ENCODE measurements at regions not wholly inside any gene's neighbourhood (a gene's known extent, or its start where the extent isn't known, plus 50 kb on each side); places are given as distances from the start of the nearest gene placed in this dataset.

DNA sequence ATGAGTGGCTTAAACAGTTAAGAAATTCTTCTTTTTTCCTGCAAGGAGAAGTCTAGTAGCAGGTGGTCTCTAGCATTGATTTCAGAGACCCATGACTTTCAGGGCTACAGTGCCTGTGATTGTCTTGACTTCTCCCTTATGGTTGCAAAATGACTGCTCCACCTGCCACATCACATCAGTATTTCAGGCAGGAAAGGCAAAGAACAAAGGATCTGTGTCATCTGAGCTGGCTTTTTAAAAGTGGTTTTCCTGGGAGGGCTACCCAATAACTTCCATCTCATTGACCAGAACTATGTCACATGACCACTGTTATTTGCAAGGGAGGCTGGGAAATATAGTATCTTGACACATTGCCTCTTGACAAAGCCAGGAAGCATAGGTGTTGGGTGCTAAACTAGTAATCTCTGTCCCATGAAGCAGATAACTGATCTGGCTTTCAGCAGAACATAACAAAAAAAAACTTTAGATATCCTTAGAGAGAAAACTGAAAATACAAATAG lies 226.2 kb downstream of the DHX35 start:
- Histone ChIP-seq H3K9me2 (ENCODE audit: insufficient read depth) (no peaks in the 10 kb centered on the region), H2AFZ (no peak overlapping the region), H3K27ac (ENCODE audit: low read depth) (no peak overlapping the region), H3K4me1 (ENCODE audit: insufficient read depth) (no peaks in the 10 kb centered on the region), H3K36me3 (ENCODE audit: insufficient read depth) (no peaks in the 10 kb centered on the region), H4K20me1 (replicated peaks; ENCODE audit: insufficient read depth) (no peaks in the 10 kb centered on the region), H3F3A (replicated peaks; ENCODE audit: low read depth) (no peaks in the 10 kb centered on the region), H3K27me3 (ENCODE audit: insufficient read depth) (no peaks in the 10 kb centered on the region), H3K4me2 (no peak overlapping the region), H3K79me2 (replicated peaks; ENCODE audit: insufficient read depth) (no peaks in the 10 kb centered on the region), H3K4me3 (no peak overlapping the region)
- DNase-seq (ENCODE audit: low spot score), result no peak
- no peak for ATAC-seq
- Mint-ChIP-seq H3K36me3 (ENCODE audit: low read depth) (no peaks in the 10 kb centered on the region), H3K4me3 (no peak overlapping the region), H3K27ac (no peak overlapping the region), H3K4me1 (peaks cover 2% of the 10 kb centered on the region; the same call in 1 of the 3 replicates), H3K9me3 (peaks cover 16% of the 10 kb centered on the region), H3K27me3 (ENCODE audit: insufficient read depth, low read depth, poor library complexity) (no peaks in the 10 kb centered on the region)
- TF ChIP-seq, protein P1, sequence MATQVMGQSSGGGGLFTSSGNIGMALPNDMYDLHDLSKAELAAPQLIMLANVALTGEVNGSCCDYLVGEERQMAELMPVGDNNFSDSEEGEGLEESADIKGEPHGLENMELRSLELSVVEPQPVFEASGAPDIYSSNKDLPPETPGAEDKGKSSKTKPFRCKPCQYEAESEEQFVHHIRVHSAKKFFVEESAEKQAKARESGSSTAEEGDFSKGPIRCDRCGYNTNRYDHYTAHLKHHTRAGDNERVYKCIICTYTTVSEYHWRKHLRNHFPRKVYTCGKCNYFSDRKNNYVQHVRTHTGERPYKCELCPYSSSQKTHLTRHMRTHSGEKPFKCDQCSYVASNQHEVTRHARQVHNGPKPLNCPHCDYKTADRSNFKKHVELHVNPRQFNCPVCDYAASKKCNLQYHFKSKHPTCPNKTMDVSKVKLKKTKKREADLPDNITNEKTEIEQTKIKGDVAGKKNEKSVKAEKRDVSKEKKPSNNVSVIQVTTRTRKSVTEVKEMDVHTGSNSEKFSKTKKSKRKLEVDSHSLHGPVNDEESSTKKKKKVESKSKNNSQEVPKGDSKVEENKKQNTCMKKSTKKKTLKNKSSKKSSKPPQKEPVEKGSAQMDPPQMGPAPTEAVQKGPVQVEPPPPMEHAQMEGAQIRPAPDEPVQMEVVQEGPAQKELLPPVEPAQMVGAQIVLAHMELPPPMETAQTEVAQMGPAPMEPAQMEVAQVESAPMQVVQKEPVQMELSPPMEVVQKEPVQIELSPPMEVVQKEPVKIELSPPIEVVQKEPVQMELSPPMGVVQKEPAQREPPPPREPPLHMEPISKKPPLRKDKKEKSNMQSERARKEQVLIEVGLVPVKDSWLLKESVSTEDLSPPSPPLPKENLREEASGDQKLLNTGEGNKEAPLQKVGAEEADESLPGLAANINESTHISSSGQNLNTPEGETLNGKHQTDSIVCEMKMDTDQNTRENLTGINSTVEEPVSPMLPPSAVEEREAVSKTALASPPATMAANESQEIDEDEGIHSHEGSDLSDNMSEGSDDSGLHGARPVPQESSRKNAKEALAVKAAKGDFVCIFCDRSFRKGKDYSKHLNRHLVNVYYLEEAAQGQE (IDR thresholded peaks at IDR 0.05; ENCODE audit: unreplicated experiment), result no peak
- TF ChIP-seq EZH2phosphoT487 (IDR thresholded peaks at IDR 0.05; ENCODE audit: unreplicated experiment), result no peak
- TF ChIP-seq, protein P2, sequence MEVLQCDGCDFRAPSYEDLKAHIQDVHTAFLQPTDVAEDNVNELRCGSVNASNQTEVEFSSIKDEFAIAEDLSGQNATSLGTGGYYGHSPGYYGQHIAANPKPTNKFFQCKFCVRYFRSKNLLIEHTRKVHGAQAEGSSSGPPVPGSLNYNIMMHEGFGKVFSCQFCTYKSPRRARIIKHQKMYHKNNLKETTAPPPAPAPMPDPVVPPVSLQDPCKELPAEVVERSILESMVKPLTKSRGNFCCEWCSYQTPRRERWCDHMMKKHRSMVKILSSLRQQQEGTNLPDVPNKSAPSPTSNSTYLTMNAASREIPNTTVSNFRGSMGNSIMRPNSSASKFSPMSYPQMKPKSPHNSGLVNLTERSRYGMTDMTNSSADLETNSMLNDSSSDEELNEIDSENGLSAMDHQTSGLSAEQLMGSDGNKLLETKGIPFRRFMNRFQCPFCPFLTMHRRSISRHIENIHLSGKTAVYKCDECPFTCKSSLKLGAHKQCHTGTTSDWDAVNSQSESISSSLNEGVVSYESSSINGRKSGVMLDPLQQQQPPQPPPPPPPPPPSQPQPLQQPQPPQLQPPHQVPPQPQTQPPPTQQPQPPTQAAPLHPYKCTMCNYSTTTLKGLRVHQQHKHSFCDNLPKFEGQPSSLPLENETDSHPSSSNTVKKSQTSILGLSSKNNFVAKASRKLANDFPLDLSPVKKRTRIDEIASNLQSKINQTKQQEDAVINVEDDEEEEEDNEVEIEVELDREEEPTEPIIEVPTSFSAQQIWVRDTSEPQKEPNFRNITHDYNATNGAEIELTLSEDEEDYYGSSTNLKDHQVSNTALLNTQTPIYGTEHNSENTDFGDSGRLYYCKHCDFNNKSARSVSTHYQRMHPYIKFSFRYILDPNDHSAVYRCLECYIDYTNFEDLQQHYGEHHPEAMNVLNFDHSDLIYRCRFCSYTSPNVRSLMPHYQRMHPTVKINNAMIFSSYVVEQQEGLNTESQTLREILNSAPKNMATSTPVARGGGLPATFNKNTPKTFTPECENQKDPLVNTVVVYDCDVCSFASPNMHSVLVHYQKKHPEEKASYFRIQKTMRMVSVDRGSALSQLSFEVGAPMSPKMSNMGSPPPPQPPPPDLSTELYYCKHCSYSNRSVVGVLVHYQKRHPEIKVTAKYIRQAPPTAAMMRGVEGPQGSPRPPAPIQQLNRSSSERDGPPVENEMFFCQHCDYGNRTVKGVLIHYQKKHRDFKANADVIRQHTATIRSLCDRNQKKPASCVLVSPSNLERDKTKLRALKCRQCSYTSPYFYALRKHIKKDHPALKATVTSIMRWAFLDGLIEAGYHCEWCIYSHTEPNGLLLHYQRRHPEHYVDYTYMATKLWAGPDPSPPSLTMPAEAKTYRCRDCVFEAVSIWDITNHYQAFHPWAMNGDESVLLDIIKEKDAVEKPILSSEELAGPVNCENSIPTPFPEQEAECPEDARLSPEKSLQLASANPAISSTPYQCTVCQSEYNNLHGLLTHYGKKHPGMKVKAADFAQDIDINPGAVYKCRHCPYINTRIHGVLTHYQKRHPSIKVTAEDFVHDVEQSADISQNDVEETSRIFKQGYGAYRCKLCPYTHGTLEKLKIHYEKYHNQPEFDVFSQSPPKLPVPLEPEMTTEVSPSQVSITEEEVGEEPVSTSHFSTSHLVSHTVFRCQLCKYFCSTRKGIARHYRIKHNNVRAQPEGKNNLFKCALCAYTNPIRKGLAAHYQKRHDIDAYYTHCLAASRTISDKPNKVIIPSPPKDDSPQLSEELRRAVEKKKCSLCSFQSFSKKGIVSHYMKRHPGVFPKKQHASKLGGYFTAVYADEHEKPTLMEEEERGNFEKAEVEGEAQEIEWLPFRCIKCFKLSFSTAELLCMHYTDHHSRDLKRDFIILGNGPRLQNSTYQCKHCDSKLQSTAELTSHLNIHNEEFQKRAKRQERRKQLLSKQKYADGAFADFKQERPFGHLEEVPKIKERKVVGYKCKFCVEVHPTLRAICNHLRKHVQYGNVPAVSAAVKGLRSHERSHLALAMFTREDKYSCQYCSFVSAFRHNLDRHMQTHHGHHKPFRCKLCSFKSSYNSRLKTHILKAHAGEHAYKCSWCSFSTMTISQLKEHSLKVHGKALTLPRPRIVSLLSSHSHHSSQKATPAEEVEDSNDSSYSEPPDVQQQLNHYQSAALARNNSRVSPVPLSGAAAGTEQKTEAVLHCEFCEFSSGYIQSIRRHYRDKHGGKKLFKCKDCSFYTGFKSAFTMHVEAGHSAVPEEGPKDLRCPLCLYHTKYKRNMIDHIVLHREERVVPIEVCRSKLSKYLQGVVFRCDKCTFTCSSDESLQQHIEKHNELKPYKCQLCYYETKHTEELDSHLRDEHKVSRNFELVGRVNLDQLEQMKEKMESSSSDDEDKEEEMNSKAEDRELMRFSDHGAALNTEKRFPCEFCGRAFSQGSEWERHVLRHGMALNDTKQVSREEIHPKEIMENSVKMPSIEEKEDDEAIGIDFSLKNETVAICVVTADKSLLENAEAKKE (CRISPR knock-in tag; IDR thresholded peaks at IDR 0.05), result no peak
- TF ChIP-seq STAT1 (IDR thresholded peaks at IDR 0.05; ENCODE audit: unreplicated experiment), result no peak
- no peak for TF ChIP-seq ZNF331 (CRISPR knock-in tag; IDR thresholded peaks at IDR 0.05; ENCODE audit: low read depth)
- no peak for TF ChIP-seq NANOG (IDR thresholded peaks at IDR 0.05; ENCODE audit: borderline replicate concordance)
- no peak for TF ChIP-seq ZNF114 (CRISPR knock-in tag; IDR thresholded peaks at IDR 0.05)
- TF ChIP-seq CREB1 (CRISPR knock-in tag; IDR thresholded peaks at IDR 0.05; ENCODE audit: low read depth), result no peak
- no peak for TF ChIP-seq POLR2AphosphoS5 (IDR thresholded peaks at IDR 0.05; ENCODE audit: low read depth)
- TF ChIP-seq, protein P3, sequence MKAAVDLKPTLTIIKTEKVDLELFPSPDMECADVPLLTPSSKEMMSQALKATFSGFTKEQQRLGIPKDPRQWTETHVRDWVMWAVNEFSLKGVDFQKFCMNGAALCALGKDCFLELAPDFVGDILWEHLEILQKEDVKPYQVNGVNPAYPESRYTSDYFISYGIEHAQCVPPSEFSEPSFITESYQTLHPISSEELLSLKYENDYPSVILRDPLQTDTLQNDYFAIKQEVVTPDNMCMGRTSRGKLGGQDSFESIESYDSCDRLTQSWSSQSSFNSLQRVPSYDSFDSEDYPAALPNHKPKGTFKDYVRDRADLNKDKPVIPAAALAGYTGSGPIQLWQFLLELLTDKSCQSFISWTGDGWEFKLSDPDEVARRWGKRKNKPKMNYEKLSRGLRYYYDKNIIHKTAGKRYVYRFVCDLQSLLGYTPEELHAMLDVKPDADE (IDR thresholded peaks at IDR 0.05), result no peak
- TF ChIP-seq JUNB (IDR thresholded peaks at IDR 0.05; ENCODE audit: unreplicated experiment), result no peak
- TF ChIP-seq, protein P4, sequence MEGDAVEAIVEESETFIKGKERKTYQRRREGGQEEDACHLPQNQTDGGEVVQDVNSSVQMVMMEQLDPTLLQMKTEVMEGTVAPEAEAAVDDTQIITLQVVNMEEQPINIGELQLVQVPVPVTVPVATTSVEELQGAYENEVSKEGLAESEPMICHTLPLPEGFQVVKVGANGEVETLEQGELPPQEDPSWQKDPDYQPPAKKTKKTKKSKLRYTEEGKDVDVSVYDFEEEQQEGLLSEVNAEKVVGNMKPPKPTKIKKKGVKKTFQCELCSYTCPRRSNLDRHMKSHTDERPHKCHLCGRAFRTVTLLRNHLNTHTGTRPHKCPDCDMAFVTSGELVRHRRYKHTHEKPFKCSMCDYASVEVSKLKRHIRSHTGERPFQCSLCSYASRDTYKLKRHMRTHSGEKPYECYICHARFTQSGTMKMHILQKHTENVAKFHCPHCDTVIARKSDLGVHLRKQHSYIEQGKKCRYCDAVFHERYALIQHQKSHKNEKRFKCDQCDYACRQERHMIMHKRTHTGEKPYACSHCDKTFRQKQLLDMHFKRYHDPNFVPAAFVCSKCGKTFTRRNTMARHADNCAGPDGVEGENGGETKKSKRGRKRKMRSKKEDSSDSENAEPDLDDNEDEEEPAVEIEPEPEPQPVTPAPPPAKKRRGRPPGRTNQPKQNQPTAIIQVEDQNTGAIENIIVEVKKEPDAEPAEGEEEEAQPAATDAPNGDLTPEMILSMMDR (conservative IDR thresholded peaks at IDR 0.05; ENCODE audit: low read depth in 2 of 2), result no peak
- no peak for TF ChIP-seq EZH2 (IDR thresholded peaks at IDR 0.05; ENCODE audit: low read depth, unreplicated experiment)
